WI38 (cell line): ENCODE measurements at regions not wholly inside any gene's neighbourhood (a gene's known extent, or its start where the extent isn't known, plus 50 kb on each side); places are given as distances from the start of the nearest gene placed in this dataset.
"Not testable (repeated sequence)": the region's sequence is repeated elsewhere in the genome, so short reads cannot be mapped to it uniquely, and the experiment has no call there.

Experiments
- H3K4me3 ChIP-seq: 2 replicates; pipeline ENCODE4 v1.5.1; 2011; ENCODE audit warnings: low read depth, mild to moderate bottlenecking, control low read depth, low read length
- TF ChIP-seq, protein P1 (sequence below): IDR thresholded peaks from 2 replicates; pipeline ENCODE4 v1.5.1; 2012; ENCODE audit warnings: low read depth, mild to moderate bottlenecking, control low read depth, low read length

DNA sequence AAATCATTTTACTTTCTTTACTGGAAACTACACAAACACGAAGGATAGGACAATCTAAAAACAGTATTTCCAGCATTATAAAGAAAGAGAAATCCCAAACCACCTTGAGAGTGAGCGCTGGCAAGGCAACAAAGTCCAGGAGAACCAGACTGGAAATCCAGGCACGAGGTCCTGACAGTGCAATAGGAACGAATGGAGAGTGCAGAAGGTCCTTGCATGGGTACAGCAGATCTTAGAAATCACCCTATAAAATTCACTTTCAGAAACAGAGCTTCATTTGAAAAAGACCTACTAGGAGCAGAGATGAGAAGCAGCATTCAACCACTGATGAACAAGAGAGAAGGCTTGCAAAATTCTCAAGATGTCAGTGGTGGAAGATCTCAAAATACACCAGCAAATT is 133.7 kb upstream of the ST8SIA4 start:
- no peak overlapping the region for H3K4me3 ChIP-seq
- TF ChIP-seq, protein P1, sequence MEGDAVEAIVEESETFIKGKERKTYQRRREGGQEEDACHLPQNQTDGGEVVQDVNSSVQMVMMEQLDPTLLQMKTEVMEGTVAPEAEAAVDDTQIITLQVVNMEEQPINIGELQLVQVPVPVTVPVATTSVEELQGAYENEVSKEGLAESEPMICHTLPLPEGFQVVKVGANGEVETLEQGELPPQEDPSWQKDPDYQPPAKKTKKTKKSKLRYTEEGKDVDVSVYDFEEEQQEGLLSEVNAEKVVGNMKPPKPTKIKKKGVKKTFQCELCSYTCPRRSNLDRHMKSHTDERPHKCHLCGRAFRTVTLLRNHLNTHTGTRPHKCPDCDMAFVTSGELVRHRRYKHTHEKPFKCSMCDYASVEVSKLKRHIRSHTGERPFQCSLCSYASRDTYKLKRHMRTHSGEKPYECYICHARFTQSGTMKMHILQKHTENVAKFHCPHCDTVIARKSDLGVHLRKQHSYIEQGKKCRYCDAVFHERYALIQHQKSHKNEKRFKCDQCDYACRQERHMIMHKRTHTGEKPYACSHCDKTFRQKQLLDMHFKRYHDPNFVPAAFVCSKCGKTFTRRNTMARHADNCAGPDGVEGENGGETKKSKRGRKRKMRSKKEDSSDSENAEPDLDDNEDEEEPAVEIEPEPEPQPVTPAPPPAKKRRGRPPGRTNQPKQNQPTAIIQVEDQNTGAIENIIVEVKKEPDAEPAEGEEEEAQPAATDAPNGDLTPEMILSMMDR = no peak

DNA sequence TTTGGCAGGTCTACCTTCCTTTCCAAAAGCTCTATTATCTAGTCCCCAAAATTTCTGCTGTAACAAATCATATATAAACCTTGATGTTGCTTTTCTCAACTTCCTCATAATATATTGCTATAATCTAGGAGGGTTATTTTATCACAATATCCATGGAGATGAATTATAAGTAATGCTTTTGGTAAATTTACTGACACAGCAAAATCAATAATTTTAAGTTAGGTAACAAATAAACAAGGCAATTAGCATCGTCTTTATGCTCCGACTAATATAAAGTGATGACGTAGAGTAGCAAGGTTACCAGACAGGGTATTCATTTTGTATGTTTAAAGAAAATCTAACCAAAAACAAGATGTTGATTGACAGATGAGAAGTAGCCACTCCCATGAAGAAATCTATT is 132.3 kb upstream of the ST8SIA4 start:
- TF ChIP-seq, protein P1 = no peak
- H3K4me3 ChIP-seq = no peak overlapping the region

DNA sequence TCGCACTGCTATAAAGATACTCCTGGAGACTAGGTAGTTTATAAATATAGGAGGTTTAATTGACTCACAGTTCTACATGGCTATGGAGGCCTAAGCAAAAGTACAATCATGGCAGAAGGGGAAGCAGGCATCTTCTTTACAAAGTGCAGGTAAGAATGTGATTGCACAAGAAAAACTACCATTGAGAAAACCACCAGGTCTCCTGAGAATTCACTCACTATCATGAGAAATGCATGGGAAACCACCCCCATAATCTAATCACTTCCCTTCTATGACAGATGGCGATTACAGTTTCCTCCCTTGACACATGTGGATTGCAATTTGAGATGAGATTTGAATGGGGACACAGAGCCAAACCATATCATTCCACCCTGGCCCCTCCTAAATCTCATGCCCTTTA is 121.2 kb upstream of the ST8SIA4 start:
- TF ChIP-seq, protein P1 = no peak
- no peak overlapping the region for H3K4me3 ChIP-seq

DNA sequence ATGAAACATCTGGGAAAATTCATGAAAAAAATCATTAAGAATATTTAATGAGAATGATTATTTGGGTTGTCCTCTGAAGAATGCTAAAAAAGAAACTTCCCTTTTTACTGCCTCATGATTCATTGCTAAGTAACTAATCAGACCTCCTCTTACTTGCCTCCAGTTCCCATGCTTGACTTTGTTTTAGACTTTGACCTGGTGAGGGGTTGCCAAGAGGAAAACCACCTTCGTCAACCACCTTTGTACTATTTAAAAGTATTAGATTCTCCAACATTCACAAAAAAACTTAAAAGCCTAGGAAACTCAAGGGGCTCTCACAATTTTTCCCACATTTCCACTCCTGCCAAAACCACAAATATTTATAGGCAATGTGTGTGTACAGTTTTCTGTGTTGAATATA is 115.2 kb upstream of the ST8SIA4 start:
- TF ChIP-seq, protein P1 = no peak
- no peak overlapping the region for H3K4me3 ChIP-seq

DNA sequence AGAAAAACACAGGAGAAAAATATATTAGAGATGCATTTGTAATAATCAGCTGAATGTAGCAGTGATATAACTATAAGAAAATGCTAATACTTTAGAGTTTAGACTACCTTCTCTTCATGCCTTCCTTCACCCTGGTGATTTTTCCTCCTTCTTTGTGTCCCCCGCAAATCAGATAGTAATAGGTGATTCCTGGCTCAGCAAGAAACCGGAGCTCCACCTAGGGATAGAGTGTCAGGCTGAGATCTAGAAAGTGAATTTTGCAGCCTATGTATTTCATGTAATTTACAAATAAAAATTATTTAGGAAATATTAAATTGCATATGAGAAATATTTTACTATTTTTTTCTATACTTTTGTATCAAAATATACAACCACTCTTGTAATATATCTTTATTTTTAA is 109.8 kb upstream of the ST8SIA4 start:
- no peak overlapping the region for H3K4me3 ChIP-seq
- TF ChIP-seq, protein P1 = no peak

DNA sequence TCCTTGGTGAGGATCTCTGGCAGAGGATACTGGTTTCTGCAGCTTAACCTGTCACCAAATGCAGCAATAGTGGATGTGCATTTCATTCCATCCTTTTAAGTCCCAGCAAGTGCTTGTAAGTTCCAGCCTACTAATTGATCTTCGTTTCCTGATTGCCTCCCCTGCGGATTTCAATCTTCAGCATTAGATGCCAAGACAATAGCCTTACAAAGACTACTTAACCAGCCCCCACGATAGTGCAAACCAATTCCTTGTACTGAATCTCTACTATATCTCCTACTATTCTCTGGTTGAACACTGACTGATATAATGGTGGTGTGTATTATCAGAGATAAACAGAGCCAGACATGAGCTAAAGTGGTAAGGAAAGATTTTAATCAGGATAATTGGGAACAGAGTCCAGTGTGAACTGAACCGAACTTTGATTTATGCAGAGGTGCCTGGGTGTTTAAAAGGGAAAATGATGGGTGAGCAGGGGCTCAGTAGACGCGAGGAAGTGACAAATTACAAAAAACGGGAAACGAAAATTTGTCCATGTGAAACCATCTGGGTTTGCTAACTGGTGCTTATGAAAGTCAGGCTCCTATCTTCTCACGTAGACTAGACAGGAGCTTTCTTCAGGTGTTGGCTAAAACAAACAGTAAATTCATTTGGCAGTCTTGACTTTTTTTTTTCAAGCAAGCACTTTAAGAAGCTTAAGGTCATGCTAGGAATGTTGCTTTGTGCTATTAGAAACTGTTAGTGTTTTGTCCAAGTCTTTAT is 106.9 kb upstream of the ST8SIA4 start:
- TF ChIP-seq, protein P1 = no peak
- H3K4me3 ChIP-seq = no peak overlapping the region

DNA sequence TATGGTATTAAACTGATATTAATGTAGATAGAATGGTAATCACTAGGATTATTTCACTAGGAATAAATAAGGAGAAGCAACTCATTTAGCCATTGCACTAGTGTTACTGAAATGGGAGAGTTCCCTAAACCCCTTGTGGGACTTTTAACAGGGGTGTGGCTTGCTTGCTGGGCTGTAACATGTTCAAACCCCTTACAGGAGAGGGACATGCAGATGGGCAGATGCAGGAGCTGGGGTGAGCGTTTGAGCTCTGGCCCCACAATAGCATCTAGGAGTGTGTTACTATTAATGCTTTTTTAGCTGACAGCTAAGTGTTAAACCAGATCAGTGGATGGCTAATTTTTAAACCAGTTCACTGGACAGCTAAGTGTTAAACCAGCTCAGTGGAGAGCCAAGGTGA is 89.3 kb upstream of the ST8SIA4 start:
- H3K4me3 ChIP-seq = no peak overlapping the region
- TF ChIP-seq, protein P1 = no peak

DNA sequence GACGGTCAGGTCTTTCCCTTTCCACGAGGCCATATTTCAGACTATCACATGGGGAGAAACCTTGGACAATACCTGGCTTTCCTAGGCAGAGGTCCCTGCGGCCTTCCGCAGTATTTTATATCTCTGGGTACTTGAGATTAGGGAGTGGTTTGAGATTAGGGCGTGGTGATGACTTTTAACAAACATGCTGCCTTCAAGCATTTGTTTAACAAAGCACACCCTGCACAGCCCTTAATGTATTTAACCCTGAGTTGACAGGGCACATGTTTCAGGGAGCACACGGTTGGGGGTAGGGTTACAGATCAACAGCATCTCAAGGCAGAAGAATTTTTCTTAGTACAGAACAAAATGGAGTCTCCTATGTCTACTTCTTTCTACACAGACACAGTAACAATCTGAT is 80.5 kb upstream of the ST8SIA4 start:
- not testable (repeated sequence) for H3K4me3 ChIP-seq
